GM19395 (cell line): ENCODE measurements at regions not wholly inside any gene's neighbourhood (a gene's known extent, or its start where the extent isn't known, plus 50 kb on each side); places are given as distances from the start of the nearest gene placed in this dataset.

Experiments used
- ATAC-seq: cut with Tn5 transposase; IDR thresholded peaks from one replicate; pipeline ENCODE4 v1.9.1; 2021; ENCODE audit warnings: mild to moderate bottlenecking, moderate library complexity; ENCODE audit not compliant: unreplicated experiment

- ATAC-seq = no peak
Observed at GRCh38 chr11:76298255-76298654, 82.7 kb downstream of the THAP12 start.

- no peak for ATAC-seq
Observed at GRCh38 chr11:76296731-76297542, 84.0 kb downstream of the THAP12 start.

- ATAC-seq = peak; percentile 79
Observed at GRCh38 chr11:76293189-76293631, 86.9 kb upstream of the WNT11 start.

- ATAC-seq = peak; percentile 2
Observed at GRCh38 chr11:76292583-76293188, 86.4 kb upstream of the WNT11 start.

- ATAC-seq = no peak
Observed at GRCh38 chr11:76291576-76292526, 85.5 kb upstream of the WNT11 start.

- ATAC-seq = peak; percentile 50
Observed at GRCh38 chr11:76288166-76288980, 82.1 kb upstream of the WNT11 start.

GRCh38 chr11:76287227-76287626 is 80.9 kb upstream of the WNT11 start:
- ATAC-seq = no peak

GRCh38 chr11:76285397-76286104 is 79.2 kb upstream of the WNT11 start:
- no peak for ATAC-seq

GRCh38 chr11:76284161-76284560 is 77.9 kb upstream of the WNT11 start:
- no peak for ATAC-seq

GRCh38 chr11:76282811-76283595 is 76.7 kb upstream of the WNT11 start:
- no peak for ATAC-seq

GRCh38 chr11:76282172-76282571 is 75.9 kb upstream of the WNT11 start:
- no peak for ATAC-seq

- no peak for ATAC-seq
Observed at GRCh38 chr11:76281558-76281906, 75.2 kb upstream of the WNT11 start.

- ATAC-seq = no peak
Observed at GRCh38 chr11:76280882-76281557, 74.7 kb upstream of the WNT11 start.

GRCh38 chr11:76280151-76280881 is 74.0 kb upstream of the WNT11 start:
- ATAC-seq = no peak

- no peak for ATAC-seq
Observed at GRCh38 chr11:76279646-76280045, 73.3 kb upstream of the WNT11 start.

GRCh38 chr11:76279038-76279437 is 72.7 kb upstream of the WNT11 start:
- no peak for ATAC-seq

- ATAC-seq = no peak
Observed at GRCh38 chr11:76278526-76278925, 72.2 kb upstream of the WNT11 start.
